ENCODE measurements at regions not wholly inside any gene's neighbourhood (a gene's known extent, or its start where the extent isn't known, plus 50 kb on each side); places are given as distances from the start of the nearest gene placed in this dataset.

GRCh38 chr5:120765189-120765588, 301.1 kb downstream of the PRR16 start:
- no peaks in the 10 kb centered on the region for H3K27me3 Mint-ChIP-seq (ENCODE audit: low read depth)
- no peak overlapping the region for H3K4me3 Mint-ChIP-seq
- H3K4me1 Mint-ChIP-seq, result no peaks in the 10 kb centered on the region
- no peak for TF ChIP-seq CTCF (IDR thresholded peaks at IDR 0.05; ENCODE audit: unreplicated experiment in 3 of 3)
- H3K9me3 Mint-ChIP-seq, result no peaks in the 10 kb centered on the region
- no peaks in the 10 kb centered on the region for H3K36me3 Mint-ChIP-seq (ENCODE audit: low read depth)
- H3K27ac Mint-ChIP-seq, result no peak overlapping the region

GRCh38 chr5:120767178-120767820, 303.2 kb downstream of the PRR16 start:
- no peak overlapping the region for H3K27ac Mint-ChIP-seq
- no peak for TF ChIP-seq CTCF (IDR thresholded peaks at IDR 0.05; ENCODE audit: unreplicated experiment in 3 of 3)
- no peaks in the 10 kb centered on the region for H3K36me3 Mint-ChIP-seq (ENCODE audit: low read depth)
- H3K9me3 Mint-ChIP-seq, result no peaks in the 10 kb centered on the region
- no peaks in the 10 kb centered on the region for H3K27me3 Mint-ChIP-seq (ENCODE audit: low read depth)
- no peaks in the 10 kb centered on the region for H3K4me1 Mint-ChIP-seq
- no peak overlapping the region for H3K4me3 Mint-ChIP-seq

GRCh38 chr5:120769312-120769872, 305.3 kb downstream of the PRR16 start:
- no peak overlapping the region for H3K27ac Mint-ChIP-seq
- no peak overlapping the region for H3K4me3 Mint-ChIP-seq
- no peaks in the 10 kb centered on the region for H3K4me1 Mint-ChIP-seq
- no peaks in the 10 kb centered on the region for H3K36me3 Mint-ChIP-seq (ENCODE audit: low read depth)
- H3K27me3 Mint-ChIP-seq (ENCODE audit: low read depth), result no peaks in the 10 kb centered on the region
- no peak for TF ChIP-seq CTCF (IDR thresholded peaks at IDR 0.05; ENCODE audit: unreplicated experiment in 3 of 3)
- no peaks in the 10 kb centered on the region for H3K9me3 Mint-ChIP-seq

- no peaks in the 10 kb centered on the region for H3K36me3 Mint-ChIP-seq (ENCODE audit: low read depth)
- TF ChIP-seq CTCF (IDR thresholded peaks at IDR 0.05; ENCODE audit: unreplicated experiment in 3 of 3), result no peak
- H3K27me3 Mint-ChIP-seq (ENCODE audit: low read depth), result no peaks in the 10 kb centered on the region
- H3K9me3 Mint-ChIP-seq, result no peaks in the 10 kb centered on the region
- H3K4me3 Mint-ChIP-seq, result no peak overlapping the region
- H3K4me1 Mint-ChIP-seq, result no peaks in the 10 kb centered on the region
- no peak overlapping the region for H3K27ac Mint-ChIP-seq
Observed at GRCh38 chr5:120771202-120771601, 307.1 kb downstream of the PRR16 start.

GRCh38 chr5:120778491-120779484, 314.7 kb downstream of the PRR16 start:
- TF ChIP-seq CTCF (IDR thresholded peaks at IDR 0.05; ENCODE audit: unreplicated experiment in 3 of 3), result no peak
- peaks cover 8% of the 10 kb centered on the region for H3K4me1 Mint-ChIP-seq
- H3K4me3 Mint-ChIP-seq, result no peak overlapping the region
- peak overlapping the region in 1 of 3 experiments; percentile 3 for H3K27ac Mint-ChIP-seq
- H3K27me3 Mint-ChIP-seq (ENCODE audit: low read depth), result no peaks in the 10 kb centered on the region
- no peaks in the 10 kb centered on the region for H3K36me3 Mint-ChIP-seq (ENCODE audit: low read depth)
- no peaks in the 10 kb centered on the region for H3K9me3 Mint-ChIP-seq
